Neural cell (in vitro differentiated cells): ENCODE measurements at regions not wholly inside any gene's neighbourhood (a gene's known extent, or its start where the extent isn't known, plus 50 kb on each side); places are given as distances from the start of the nearest gene placed in this dataset.

ENCODE experiments used
- H2AFZ ChIP-seq: fragments of 200-600, 300-800 bp; sonication (generic), shearing (Covaris generic); 2 replicates; pipeline ENCODE4 v1.6.0; 2014; ENCODE audit warnings: low read depth, mild to moderate bottlenecking, antibody characterized with exemption, low read length, moderate library complexity
- H3F3A ChIP-seq: fragments of 200-600 bp; shearing (Covaris generic); 2 replicates; pipeline ENCODE4 v1.6.1; 2016; ENCODE audit warnings: mild to moderate bottlenecking, moderate library complexity, mixed read lengths, antibody characterized with exemption, low read length; ENCODE audit not compliant: insufficient read depth, poor library complexity, severe bottlenecking
- H3K27ac ChIP-seq: fragments of 200-600, 300-800 bp; sonication (generic), shearing (Covaris generic); 2 replicates; pipeline ENCODE4 v1.5.1; 2014; ENCODE audit warnings: mild to moderate bottlenecking, low read length, moderate library complexity
- H3K27me3 ChIP-seq: fragments of 300-800, 200-600 bp; sonication (generic), shearing (Covaris generic); 2 replicates; pipeline ENCODE4 v1.6.0; 2014; ENCODE audit warnings: mild to moderate bottlenecking, low read depth, low read length, moderate library complexity; ENCODE audit not compliant: insufficient read depth
- H3K36me3 ChIP-seq: fragments of 300-800, 200-600 bp; sonication (generic), shearing (Covaris generic); 2 replicates; pipeline ENCODE4 v1.5.1; 2014; ENCODE audit warnings: mild to moderate bottlenecking, antibody characterized with exemption, low read length, moderate library complexity; ENCODE audit not compliant: insufficient read depth
- H3K4me2 ChIP-seq: fragments of 300-800, 200-600 bp; sonication (generic), shearing (Covaris generic); 2 replicates; pipeline ENCODE4 v1.6.0; 2014; ENCODE audit warnings: mild to moderate bottlenecking, low read length
- H3K4me3 ChIP-seq: fragments of 300-800, 200-600 bp; sonication (generic), shearing (Covaris generic); 2 replicates; pipeline ENCODE4 v1.5.1; 2014; ENCODE audit warnings: mild to moderate bottlenecking, low read length, moderate library complexity
- H3K79me2 ChIP-seq: fragments of 200-600 bp; shearing (Covaris generic); replicated peaks from 2 replicates; pipeline ENCODE4 v1.6.0; 2014; ENCODE audit warnings: mild to moderate bottlenecking, low read length, moderate library complexity; ENCODE audit not compliant: insufficient read depth
- H3K9ac ChIP-seq: fragments of 300-800, 200-600 bp; sonication (generic), shearing (Covaris generic); 2 replicates; pipeline ENCODE4 v1.6.1; 2016; ENCODE audit warnings: mild to moderate bottlenecking, low read length, mixed read lengths
- H3K9me2 ChIP-seq: fragments of 200-600 bp; shearing (Covaris generic); 2 replicates; pipeline ENCODE4 v1.6.1; 2016; ENCODE audit warnings: mild to moderate bottlenecking, low read length, mixed read lengths; ENCODE audit not compliant: insufficient read depth
- H3K9me3 ChIP-seq: fragments of 200-600, 300-800 bp; sonication (generic), shearing (Covaris generic); 2 replicates; pipeline ENCODE4 v1.6.1; 2016; ENCODE audit warnings: mild to moderate bottlenecking, mixed run types, low read length, moderate library complexity, mixed read lengths
- H4K20me1 ChIP-seq: fragments of 200-600 bp; shearing (Covaris generic); 2 replicates; pipeline ENCODE4 v1.6.1; 2016; ENCODE audit warnings: mild to moderate bottlenecking, mixed run types; ENCODE audit not compliant: insufficient read depth
- EP300 ChIP-seq: fragments of 450-650 bp; conservative IDR thresholded peaks from 2 replicates; pipeline ENCODE4 v1.6.1; 2014; ENCODE audit warnings: antibody characterized with exemption, mild to moderate bottlenecking, moderate library complexity; ENCODE audit not compliant: poor library complexity, severe bottlenecking
- EZH2 ChIP-seq: fragments of 200-600, 300-800 bp; shearing (Covaris generic), sonication (generic); IDR thresholded peaks from 2 replicates; pipeline ENCODE4 v1.6.1; 2014; ENCODE audit warnings: antibody characterized with exemption, low read length, borderline replicate concordance, mild to moderate bottlenecking; ENCODE audit not compliant: insufficient read depth, poor library complexity, severe bottlenecking
- MXI1 ChIP-seq: fragments of 450-650 bp; conservative IDR thresholded peaks from 2 replicates; pipeline ENCODE4 v1.6.1; 2014; ENCODE audit warnings: antibody characterized with exemption, mild to moderate bottlenecking; ENCODE audit not compliant: poor library complexity, severe bottlenecking
- POLR2AphosphoS5 ChIP-seq: IDR thresholded peaks from 2 replicates; pipeline ENCODE4 v1.6.1; 2012
- RAD21 ChIP-seq: fragments of 450-650 bp; conservative IDR thresholded peaks from 2 replicates; pipeline ENCODE4 v1.6.1; 2014; ENCODE audit warnings: antibody characterized with exemption, mild to moderate bottlenecking, moderate library complexity
- SMC3 ChIP-seq: fragments of 450-650 bp; conservative IDR thresholded peaks from 2 replicates; pipeline ENCODE4 v1.6.1; 2014; ENCODE audit warnings: antibody characterized with exemption, mild to moderate bottlenecking, moderate library complexity; ENCODE audit not compliant: poor library complexity
- TAF1 ChIP-seq: IDR thresholded peaks from 2 replicates; pipeline ENCODE4 v1.6.1; 2012; ENCODE audit warnings: low read depth
- TF ChIP-seq, protein P1 (sequence below): IDR thresholded peaks from 2 replicates; pipeline ENCODE4 v1.6.1; 2012; ENCODE audit warnings: borderline replicate concordance
- TF ChIP-seq, protein P2 (sequence below): fragments of 450-650 bp; IDR thresholded peaks from 2 replicates; pipeline ENCODE4 v1.5.1; 2014; ENCODE audit warnings: antibody characterized with exemption, mild to moderate bottlenecking, moderate library complexity; ENCODE audit not compliant: poor library complexity, severe bottlenecking

DNA sequence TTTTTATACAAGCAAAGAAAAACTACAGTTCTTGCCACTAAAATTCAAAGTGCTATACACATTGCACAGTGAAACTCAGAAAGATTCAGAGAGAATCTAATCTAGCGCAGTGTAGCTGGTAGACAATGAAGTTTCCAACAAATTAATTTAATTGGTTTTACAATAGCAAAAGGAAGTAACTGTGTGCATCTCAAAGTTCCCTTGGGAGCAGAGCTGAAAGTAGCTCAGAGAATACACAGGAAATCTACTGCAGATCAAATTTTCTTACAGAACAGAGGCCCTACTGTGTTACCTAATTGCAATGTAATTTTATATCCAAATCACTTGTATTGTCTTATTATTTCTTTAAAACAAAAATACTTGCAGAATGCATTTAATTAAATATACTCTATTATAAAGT is 1396.2 kb upstream of the TENM4 start:
- TF ChIP-seq, protein P1, sequence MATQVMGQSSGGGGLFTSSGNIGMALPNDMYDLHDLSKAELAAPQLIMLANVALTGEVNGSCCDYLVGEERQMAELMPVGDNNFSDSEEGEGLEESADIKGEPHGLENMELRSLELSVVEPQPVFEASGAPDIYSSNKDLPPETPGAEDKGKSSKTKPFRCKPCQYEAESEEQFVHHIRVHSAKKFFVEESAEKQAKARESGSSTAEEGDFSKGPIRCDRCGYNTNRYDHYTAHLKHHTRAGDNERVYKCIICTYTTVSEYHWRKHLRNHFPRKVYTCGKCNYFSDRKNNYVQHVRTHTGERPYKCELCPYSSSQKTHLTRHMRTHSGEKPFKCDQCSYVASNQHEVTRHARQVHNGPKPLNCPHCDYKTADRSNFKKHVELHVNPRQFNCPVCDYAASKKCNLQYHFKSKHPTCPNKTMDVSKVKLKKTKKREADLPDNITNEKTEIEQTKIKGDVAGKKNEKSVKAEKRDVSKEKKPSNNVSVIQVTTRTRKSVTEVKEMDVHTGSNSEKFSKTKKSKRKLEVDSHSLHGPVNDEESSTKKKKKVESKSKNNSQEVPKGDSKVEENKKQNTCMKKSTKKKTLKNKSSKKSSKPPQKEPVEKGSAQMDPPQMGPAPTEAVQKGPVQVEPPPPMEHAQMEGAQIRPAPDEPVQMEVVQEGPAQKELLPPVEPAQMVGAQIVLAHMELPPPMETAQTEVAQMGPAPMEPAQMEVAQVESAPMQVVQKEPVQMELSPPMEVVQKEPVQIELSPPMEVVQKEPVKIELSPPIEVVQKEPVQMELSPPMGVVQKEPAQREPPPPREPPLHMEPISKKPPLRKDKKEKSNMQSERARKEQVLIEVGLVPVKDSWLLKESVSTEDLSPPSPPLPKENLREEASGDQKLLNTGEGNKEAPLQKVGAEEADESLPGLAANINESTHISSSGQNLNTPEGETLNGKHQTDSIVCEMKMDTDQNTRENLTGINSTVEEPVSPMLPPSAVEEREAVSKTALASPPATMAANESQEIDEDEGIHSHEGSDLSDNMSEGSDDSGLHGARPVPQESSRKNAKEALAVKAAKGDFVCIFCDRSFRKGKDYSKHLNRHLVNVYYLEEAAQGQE, result no peak
- TF ChIP-seq SMC3 (no peak), TAF1 (no peak), POLR2AphosphoS5 (no peak), EP300 (no peak), RAD21 (no peak), EZH2 (no peak), MXI1 (no peak)
- TF ChIP-seq, protein P2, sequence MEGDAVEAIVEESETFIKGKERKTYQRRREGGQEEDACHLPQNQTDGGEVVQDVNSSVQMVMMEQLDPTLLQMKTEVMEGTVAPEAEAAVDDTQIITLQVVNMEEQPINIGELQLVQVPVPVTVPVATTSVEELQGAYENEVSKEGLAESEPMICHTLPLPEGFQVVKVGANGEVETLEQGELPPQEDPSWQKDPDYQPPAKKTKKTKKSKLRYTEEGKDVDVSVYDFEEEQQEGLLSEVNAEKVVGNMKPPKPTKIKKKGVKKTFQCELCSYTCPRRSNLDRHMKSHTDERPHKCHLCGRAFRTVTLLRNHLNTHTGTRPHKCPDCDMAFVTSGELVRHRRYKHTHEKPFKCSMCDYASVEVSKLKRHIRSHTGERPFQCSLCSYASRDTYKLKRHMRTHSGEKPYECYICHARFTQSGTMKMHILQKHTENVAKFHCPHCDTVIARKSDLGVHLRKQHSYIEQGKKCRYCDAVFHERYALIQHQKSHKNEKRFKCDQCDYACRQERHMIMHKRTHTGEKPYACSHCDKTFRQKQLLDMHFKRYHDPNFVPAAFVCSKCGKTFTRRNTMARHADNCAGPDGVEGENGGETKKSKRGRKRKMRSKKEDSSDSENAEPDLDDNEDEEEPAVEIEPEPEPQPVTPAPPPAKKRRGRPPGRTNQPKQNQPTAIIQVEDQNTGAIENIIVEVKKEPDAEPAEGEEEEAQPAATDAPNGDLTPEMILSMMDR, result no peak
- Histone ChIP-seq H3K27ac (no peak overlapping the region), H3K27me3 (no peaks in the 10 kb centered on the region)

DNA sequence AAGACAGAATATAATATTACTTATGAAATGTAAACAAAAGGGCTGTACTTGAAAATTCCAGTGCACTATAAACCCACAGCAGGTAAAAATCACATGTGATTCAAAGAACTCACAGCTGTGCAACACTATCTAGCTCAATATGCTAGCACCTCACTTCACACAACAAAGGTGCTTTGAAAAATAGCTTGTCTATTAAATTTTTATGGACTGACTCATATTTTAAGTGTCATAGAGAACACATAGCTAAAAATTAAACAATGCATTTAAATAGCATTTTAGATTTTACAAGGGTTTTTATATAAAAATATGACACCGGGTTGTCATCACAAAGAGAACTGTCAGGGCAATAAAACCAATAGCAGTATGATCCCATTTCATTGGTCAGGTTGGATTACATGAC is 1390.5 kb upstream of the TENM4 start:
- Histone ChIP-seq H3K9me3 (no peaks in the 10 kb centered on the region), H3K79me2 (no peaks in the 10 kb centered on the region), H3F3A (no peaks in the 10 kb centered on the region), H3K27me3 (no peaks in the 10 kb centered on the region), H3K4me3 (no peak overlapping the region), H3K27ac (no peak overlapping the region), H2AFZ (no peak overlapping the region), H4K20me1 (no peaks in the 10 kb centered on the region), H3K36me3 (no peaks in the 10 kb centered on the region), H3K4me2 (no peak overlapping the region), H3K9ac (no peak overlapping the region), H3K9me2 (no peaks in the 10 kb centered on the region)
- TF ChIP-seq, protein P1, result no peak
- TF ChIP-seq MXI1 (no peak), TAF1 (no peak), RAD21 (no peak), EP300 (no peak), EZH2 (no peak), POLR2AphosphoS5 (no peak), SMC3 (no peak)
- TF ChIP-seq, protein P2, result no peak

More for the DNA sequence above, 1396.2 kb upstream of the TENM4 start:
- Histone ChIP-seq H2AFZ (no peak overlapping the region), H3K9ac (no peak overlapping the region), H3K4me3 (no peak overlapping the region), H3K9me3 (no peaks in the 10 kb centered on the region), H3F3A (no peaks in the 10 kb centered on the region), H3K9me2 (no peaks in the 10 kb centered on the region), H3K36me3 (no peaks in the 10 kb centered on the region), H4K20me1 (no peaks in the 10 kb centered on the region), H3K4me2 (no peak overlapping the region), H3K79me2 (no peaks in the 10 kb centered on the region)
